ENCODE measurements at regions not wholly inside any gene's neighbourhood (a gene's known extent, or its start where the extent isn't known, plus 50 kb on each side); places are given as distances from the start of the nearest gene placed in this dataset.

GRCh38 chr10:124226271-124227054 lies 133.1 kb upstream of the CHST15 start:
- Histone ChIP-seq H3K4me3 (no peak overlapping the region), H3K4me1 (peaks cover 0 to 29% (median 0%) of the 10 kb centered on the region in 3 donors), H3K27ac (no peak overlapping the region), H3K36me3 (no peaks in the 10 kb centered on the region), H3K27me3 (no peaks in the 10 kb centered on the region), H3K9me3 (no peaks in the 10 kb centered on the region)
- 83 to 87% methylated on average over 17 to 18 of the region's 18 CpGs for WGBS, 2 donors (ENCODE audit: low coverage in 1 of 2)
- TF ChIP-seq CTCF (IDR thresholded peaks at IDR 0.05) (no peak), POLR2AphosphoS5 (IDR thresholded peaks at IDR 0.05) (no peak), POLR2A (IDR thresholded peaks at IDR 0.05) (no peak), EP300 (IDR thresholded peaks at IDR 0.05) (no peak)
- no peak for ATAC-seq

GRCh38 chr10:124225467-124226270 lies 132.3 kb upstream of the CHST15 start:
- Histone ChIP-seq H3K9me3 (no peaks in the 10 kb centered on the region), H3K27me3 (no peaks in the 10 kb centered on the region), H3K4me3 (no peak overlapping the region), H3K4me1 (peaks cover 0 to 36% (median 0%) of the 10 kb centered on the region in 3 donors), H3K36me3 (no peaks in the 10 kb centered on the region), H3K27ac (peak overlapping the region in 3 of 4 donors; percentile 12 to 23 (median 14))
- WGBS, 2 donors (ENCODE audit: low coverage in 1 of 2), result 93 to 95% methylated on average over 11 to 13 of the region's 15 CpGs
- TF ChIP-seq EP300 (IDR thresholded peaks at IDR 0.05), result no peak
- TF ChIP-seq POLR2AphosphoS5 (IDR thresholded peaks at IDR 0.05), result no peak
- TF ChIP-seq CTCF (IDR thresholded peaks at IDR 0.05), result no peak
- no peak for TF ChIP-seq POLR2A (IDR thresholded peaks at IDR 0.05)
- ATAC-seq, result no peak

GRCh38 chr10:124225029-124225466 lies 131.7 kb upstream of the CHST15 start:
- WGBS, 2 donors (ENCODE audit: low coverage in 1 of 2), result 81% methylated on average over 6 of the region's 6 CpGs; no CpG with 5 or more reads in 1 of the 2 donors
- no peak for TF ChIP-seq EP300 (IDR thresholded peaks at IDR 0.05)
- no peak for TF ChIP-seq POLR2AphosphoS5 (IDR thresholded peaks at IDR 0.05)
- TF ChIP-seq POLR2A (IDR thresholded peaks at IDR 0.05), result no peak
- TF ChIP-seq CTCF (IDR thresholded peaks at IDR 0.05), result no peak
- H3K9me3 ChIP-seq, result no peaks in the 10 kb centered on the region
- H3K36me3 ChIP-seq, result no peaks in the 10 kb centered on the region
- no peak for ATAC-seq
- peak overlapping the region in 3 of 4 donors; percentile 12 to 23 (median 14) for H3K27ac ChIP-seq
- peaks cover 0 to 43% (median 0%) of the 10 kb centered on the region in 3 donors for H3K4me1 ChIP-seq
- H3K4me3 ChIP-seq, result no peak overlapping the region
- no peaks in the 10 kb centered on the region for H3K27me3 ChIP-seq

- Histone ChIP-seq H3K27ac (peak overlapping the region in 2 of 4 donors; percentile 12 to 23), H3K4me3 (no peak overlapping the region), H3K9me3 (no peaks in the 10 kb centered on the region), H3K27me3 (no peaks in the 10 kb centered on the region), H3K4me1 (peaks cover 0 to 44% (median 0%) of the 10 kb centered on the region in 3 donors), H3K36me3 (no peaks in the 10 kb centered on the region)
- ATAC-seq, result peak; percentile 48
- TF ChIP-seq CTCF (IDR thresholded peaks at IDR 0.05), result no peak
- peak; percentile 48 for TF ChIP-seq POLR2AphosphoS5 (IDR thresholded peaks at IDR 0.05)
- WGBS, 2 donors (ENCODE audit: low coverage in 1 of 2), result 83% methylated on average over 6 of the region's 18 CpGs; no CpG with 5 or more reads in 1 of the 2 donors
Measured at GRCh38 chr10:124224331-124225028, 131.1 kb upstream of the CHST15 start.

All from gastroesophageal sphincter (tissue), 4 donors.